GM11168 (cell line): ENCODE measurements at regions not wholly inside any gene's neighbourhood (a gene's known extent, or its start where the extent isn't known, plus 50 kb on each side); places are given as distances from the start of the nearest gene placed in this dataset.
"Not testable (repeated sequence)": the region's sequence is repeated elsewhere in the genome, so short reads cannot be mapped to it uniquely, and the experiment has no call there.

ENCODE experiments used
- in situ Hi-C: fragments of 300-500 bp; cut with MboI; formaldehyde crosslinking; loops from one replicate; pipeline ENCODE4 v1.12.0; 2022; ENCODE audit warnings: low sequenced_read_pairs; ENCODE audit not compliant: unreplicated experiment

DNA sequence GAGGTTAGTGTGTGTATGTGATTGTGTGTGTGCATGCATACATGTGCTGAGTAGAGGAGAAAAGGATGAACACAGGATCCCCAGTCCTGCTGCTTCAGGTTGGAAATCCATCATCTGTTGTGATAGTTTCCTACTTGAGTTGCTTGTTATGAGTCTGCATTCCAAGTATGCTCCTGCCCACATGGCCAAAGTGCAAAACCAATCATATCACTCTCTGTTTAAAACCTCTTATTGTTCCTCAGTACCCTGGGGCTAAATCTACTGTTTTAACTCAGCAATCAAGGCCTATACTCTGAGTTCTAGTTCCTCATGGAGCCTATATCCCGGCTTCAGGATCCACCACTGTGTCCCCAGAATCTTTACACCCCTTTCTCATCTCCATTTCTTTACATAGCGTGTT is 139.9 kb upstream of the TLE3 start:
- in situ Hi-C loops, result no loop called here

GRCh38 chr15:70236341-70237086 is 138.8 kb upstream of the TLE3 start:
- in situ Hi-C loops, result no loop called here

GRCh38 chr15:70235347-70235746 is 137.6 kb upstream of the TLE3 start:
- in situ Hi-C loops, result no loop called here

GRCh38 chr15:70234256-70234905 is 136.7 kb upstream of the TLE3 start:
- in situ Hi-C loops, result no loop called here

DNA sequence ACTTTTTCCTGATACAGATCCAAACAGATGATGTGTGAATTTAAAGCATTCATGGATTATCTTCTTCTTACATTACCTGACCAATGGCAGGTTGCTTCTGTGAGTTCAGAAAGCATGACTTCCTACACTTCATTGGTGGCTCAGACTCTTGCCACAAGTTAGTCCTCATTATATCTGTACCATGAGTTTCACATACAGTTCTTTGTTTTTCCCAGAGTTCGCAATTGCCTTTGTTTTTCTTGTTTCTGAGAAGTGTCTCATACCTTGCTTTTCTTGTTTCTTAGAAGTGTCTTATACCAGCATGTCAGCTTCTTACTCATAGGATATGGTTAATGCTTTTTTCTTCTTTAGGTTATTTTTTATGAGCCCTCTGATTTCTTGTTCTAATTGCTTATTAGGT is 133.8 kb upstream of the TLE3 start:
- in situ Hi-C loops, result no loop called here

GRCh38 chr15:70227918-70228317 is 130.2 kb upstream of the TLE3 start:
- in situ Hi-C loops, result not testable (repeated sequence)

GRCh38 chr15:70227147-70227546 is 129.4 kb upstream of the TLE3 start:
- in situ Hi-C loops, result no loop called here

DNA sequence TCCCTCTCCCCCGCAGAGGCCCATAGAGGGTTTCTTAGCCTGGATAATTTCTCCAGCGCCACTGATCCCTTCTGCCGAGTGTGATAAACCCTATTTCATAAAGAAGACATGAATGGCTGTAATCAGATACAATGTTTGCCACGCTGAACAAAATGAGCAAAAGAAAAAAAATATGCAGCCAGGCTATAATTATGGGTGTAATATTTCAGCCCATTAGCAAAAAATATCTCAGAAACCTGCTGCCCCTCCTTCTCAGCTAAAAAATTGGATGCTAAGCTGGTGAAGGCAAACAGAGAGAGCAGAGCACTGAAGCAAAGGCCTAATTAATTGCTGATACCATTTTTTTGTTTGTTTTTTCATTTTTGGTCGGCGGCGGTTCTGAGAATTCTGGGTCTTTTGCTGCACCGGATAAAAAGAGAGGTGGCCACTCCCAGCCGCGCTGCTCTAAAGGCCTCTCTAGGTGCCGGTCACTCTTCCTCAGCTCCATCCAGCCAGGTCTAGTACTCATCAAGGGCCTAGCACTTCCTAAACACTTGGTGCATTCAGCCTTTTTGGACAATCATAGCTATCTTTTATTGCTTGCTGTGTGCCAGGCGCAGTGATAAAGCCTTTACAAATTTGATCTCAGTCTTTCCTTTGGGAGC is 128.7 kb upstream of the TLE3 start:
- in situ Hi-C loops, result no loop called here

GRCh38 chr15:70225416-70225815 is 127.7 kb upstream of the TLE3 start:
- in situ Hi-C loops, result no loop called here

GRCh38 chr15:70222606-70223005 is 124.9 kb upstream of the TLE3 start:
- in situ Hi-C loops, result no loop called here

DNA sequence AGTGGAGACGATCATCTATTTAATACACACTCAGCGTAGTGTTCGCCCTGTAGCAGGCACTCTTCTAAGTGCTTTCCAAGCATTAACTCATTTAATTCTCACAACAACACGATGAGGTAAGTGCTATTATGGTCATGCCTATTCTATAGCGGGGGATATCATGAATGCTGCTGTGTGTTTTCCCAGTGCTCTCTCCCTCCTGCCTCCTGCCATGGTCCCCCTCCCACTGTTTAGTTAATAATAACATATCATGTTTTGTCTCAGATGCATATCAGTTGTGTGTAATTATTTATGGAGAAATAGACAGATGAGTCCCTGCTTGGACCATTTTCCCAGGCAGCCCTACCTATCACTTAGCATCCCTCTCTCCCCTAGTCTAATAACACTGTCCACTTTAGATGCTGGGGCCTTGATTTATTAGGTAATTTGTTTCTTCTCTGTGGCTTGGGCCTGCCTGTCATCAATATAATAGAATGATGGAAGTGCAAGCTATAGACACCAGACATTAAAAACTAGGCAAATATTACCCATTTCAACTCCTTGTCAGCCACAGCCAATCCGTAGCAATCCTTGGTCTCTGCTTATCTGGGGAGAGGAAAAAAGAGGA is 122.9 kb upstream of the TLE3 start:
- in situ Hi-C loops, result no loop called here

GRCh38 chr15:70219966-70220365 is 122.2 kb upstream of the TLE3 start:
- in situ Hi-C loops, result no loop called here

- in situ Hi-C loops, result no loop called here
Measured at GRCh38 chr15:70219256-70219895, 121.7 kb upstream of the TLE3 start.

GRCh38 chr15:70217226-70218160 is 119.8 kb upstream of the TLE3 start:
- in situ Hi-C loops, result no loop called here

GRCh38 chr15:70215951-70216350 is 118.2 kb upstream of the TLE3 start:
- in situ Hi-C loops, result no loop called here

DNA sequence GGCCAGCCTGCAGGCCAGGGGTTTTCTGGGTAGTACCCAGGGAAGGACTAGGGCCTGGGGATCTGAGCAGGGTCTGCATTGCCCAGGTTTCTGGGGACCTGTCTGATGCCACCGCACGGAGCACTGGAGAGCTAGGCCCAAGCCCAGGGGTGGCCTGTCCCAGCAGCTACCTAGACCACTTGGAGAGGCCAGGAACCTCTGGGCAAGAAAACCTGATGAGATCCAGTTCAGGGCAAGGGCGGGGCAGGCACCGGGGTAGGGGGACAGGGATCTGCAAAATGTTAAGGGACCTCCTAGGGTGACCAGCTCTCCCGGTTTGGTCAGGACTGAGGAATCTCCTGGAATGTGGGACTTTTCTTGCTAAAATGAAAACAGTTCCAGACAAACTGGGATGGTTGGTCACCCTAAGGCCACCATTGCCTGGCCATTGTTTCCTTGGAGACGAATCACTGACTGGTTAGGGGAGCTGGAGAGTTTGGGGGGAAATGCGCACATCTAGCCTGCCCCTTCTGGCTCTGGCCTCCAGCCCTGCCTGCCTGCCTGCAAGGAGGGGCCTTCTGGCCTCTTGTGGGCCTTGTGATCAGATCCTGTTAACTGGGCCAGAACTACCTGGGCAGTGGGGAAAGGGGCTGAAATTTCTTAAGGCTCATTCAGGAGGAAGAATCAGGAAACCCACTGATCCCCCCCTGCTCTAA is 117.4 kb upstream of the TLE3 start:
- in situ Hi-C loops, result no loop called here

- in situ Hi-C loops, result no loop called here
Measured at GRCh38 chr15:70214276-70214675, 116.6 kb upstream of the TLE3 start.

DNA sequence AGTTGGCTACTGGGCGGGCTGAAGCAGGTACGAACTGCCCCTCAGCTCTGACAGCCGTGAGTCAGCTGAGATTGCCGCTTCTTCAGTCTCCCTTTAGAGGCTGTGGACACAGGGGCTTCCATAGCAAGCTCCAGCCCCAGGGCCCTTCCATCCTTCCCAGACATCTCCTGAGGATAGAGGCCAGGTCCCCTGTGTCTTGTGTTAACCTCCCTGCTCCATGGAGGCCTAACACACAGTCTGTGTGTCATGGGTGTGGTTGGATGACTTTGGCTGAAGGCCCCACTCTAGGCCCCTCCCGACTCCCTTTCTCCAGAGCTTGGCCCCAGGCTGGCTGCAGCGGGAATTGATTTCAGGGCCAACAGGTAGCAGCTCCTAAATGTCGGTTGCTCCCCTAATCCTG is 116.1 kb upstream of the TLE3 start:
- in situ Hi-C loops, result no loop called here

- in situ Hi-C loops, result no loop called here
Measured at GRCh38 chr15:70212963-70213315, 115.2 kb upstream of the TLE3 start.
